Mammary epithelial cell (primary cell): ENCODE measurements at regions not wholly inside any gene's neighbourhood (a gene's known extent, or its start where the extent isn't known, plus 50 kb on each side); places are given as distances from the start of the nearest gene placed in this dataset.

Experiments used
- EZH2 ChIP-seq: IDR thresholded peaks from 2 replicates; pipeline ENCODE4 v1.6.1; 2012; ENCODE audit warnings: low read length, inconsistent platforms, borderline replicate concordance
- TF ChIP-seq, protein P1 (sequence below), 2 donors: IDR thresholded peaks in 1 of 2; conservative IDR thresholded peaks in 1 of 2; 2 replicates each; pipeline ENCODE4 v1.5.1; 2011 to 2012; ENCODE audit warnings: inconsistent platforms in 2 of 2, low read length in 2 of 2, mild to moderate bottlenecking in 2 of 2, control low read depth in 1 of 2, low read depth in 1 of 2; ENCODE audit not compliant: insufficient read depth in 1 of 2; ENCODE audit errors: extremely low read depth in 1 of 2

GRCh38 chr3:87448558-87448957 lies 172.2 kb upstream of the POU1F1 start:
- TF ChIP-seq, protein P1, sequence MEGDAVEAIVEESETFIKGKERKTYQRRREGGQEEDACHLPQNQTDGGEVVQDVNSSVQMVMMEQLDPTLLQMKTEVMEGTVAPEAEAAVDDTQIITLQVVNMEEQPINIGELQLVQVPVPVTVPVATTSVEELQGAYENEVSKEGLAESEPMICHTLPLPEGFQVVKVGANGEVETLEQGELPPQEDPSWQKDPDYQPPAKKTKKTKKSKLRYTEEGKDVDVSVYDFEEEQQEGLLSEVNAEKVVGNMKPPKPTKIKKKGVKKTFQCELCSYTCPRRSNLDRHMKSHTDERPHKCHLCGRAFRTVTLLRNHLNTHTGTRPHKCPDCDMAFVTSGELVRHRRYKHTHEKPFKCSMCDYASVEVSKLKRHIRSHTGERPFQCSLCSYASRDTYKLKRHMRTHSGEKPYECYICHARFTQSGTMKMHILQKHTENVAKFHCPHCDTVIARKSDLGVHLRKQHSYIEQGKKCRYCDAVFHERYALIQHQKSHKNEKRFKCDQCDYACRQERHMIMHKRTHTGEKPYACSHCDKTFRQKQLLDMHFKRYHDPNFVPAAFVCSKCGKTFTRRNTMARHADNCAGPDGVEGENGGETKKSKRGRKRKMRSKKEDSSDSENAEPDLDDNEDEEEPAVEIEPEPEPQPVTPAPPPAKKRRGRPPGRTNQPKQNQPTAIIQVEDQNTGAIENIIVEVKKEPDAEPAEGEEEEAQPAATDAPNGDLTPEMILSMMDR (conservative IDR thresholded peaks at IDR 0.05 in 1 of 2, IDR thresholded peaks at IDR 0.05 in 1 of 2; ENCODE audit: extremely low read depth in 1 of 2, insufficient read depth in 1 of 2, low read depth in 1 of 2, low read length in 2 of 2), result no peak
- TF ChIP-seq EZH2, result no peak
